ENCODE measurements at regions not wholly inside any gene's neighbourhood (a gene's known extent, or its start where the extent isn't known, plus 50 kb on each side); places are given as distances from the start of the nearest gene placed in this dataset.
"Not testable (repeated sequence)": the region's sequence is repeated elsewhere in the genome, so short reads cannot be mapped to it uniquely, and the experiment has no call there.

GRCh38 chr5:96198356-96199058, 234.5 kb downstream of the PCSK1 start:
- no peak for DNase-seq

- DNase-seq: not testable (repeated sequence)
Observed at GRCh38 chr5:96197767-96198166, 235.3 kb downstream of the PCSK1 start.

- no peak for DNase-seq
Observed at GRCh38 chr5:96197347-96197746, 235.7 kb upstream of the ELL2 start.

- no peak for DNase-seq
Observed at GRCh38 chr5:96196890-96197289, 235.2 kb upstream of the ELL2 start.

GRCh38 chr5:96196407-96196806, 234.8 kb upstream of the ELL2 start:
- no peak for DNase-seq

- DNase-seq: no peak
Observed at GRCh38 chr5:96195123-96195522, 233.5 kb upstream of the ELL2 start.

GRCh38 chr5:96194593-96194992, 232.9 kb upstream of the ELL2 start:
- DNase-seq: no peak

- no peak for DNase-seq
Observed at GRCh38 chr5:96193946-96194345, 232.3 kb upstream of the ELL2 start.

GRCh38 chr5:96189987-96190386, 228.3 kb upstream of the ELL2 start:
- DNase-seq: no peak

GRCh38 chr5:96189028-96189826, 227.6 kb upstream of the ELL2 start:
- DNase-seq: no peak

GRCh38 chr5:96187309-96188027, 225.8 kb upstream of the ELL2 start:
- no peak for DNase-seq

- DNase-seq: not testable (repeated sequence)
Observed at GRCh38 chr5:96184510-96184909, 222.9 kb upstream of the ELL2 start.

GRCh38 chr5:96180684-96181435, 219.2 kb upstream of the ELL2 start:
- no peak for DNase-seq

GRCh38 chr5:96177303-96177869, 215.7 kb upstream of the ELL2 start:
- no peak for DNase-seq

GRCh38 chr5:96176022-96176421, 214.4 kb upstream of the ELL2 start:
- DNase-seq: no peak

GRCh38 chr5:96175090-96175489, 213.4 kb upstream of the ELL2 start:
- DNase-seq: no peak

GRCh38 chr5:96173366-96173765, 211.7 kb upstream of the ELL2 start:
- DNase-seq: no peak

- no peak for DNase-seq
Observed at GRCh38 chr5:96172436-96172835, 210.8 kb upstream of the ELL2 start.

GRCh38 chr5:96171973-96172372, 210.3 kb upstream of the ELL2 start:
- DNase-seq: not testable (repeated sequence)

- DNase-seq: not testable (repeated sequence)
Observed at GRCh38 chr5:96170481-96171125, 209.0 kb upstream of the ELL2 start.

GRCh38 chr5:96168833-96169232, 207.2 kb upstream of the ELL2 start:
- not testable (repeated sequence) for DNase-seq

GRCh38 chr5:96159043-96159442, 197.4 kb upstream of the ELL2 start:
- DNase-seq: no peak
